ENCODE measurements at regions not wholly inside any gene's neighbourhood (a gene's known extent, or its start where the extent isn't known, plus 50 kb on each side); places are given as distances from the start of the nearest gene placed in this dataset.

DNA sequence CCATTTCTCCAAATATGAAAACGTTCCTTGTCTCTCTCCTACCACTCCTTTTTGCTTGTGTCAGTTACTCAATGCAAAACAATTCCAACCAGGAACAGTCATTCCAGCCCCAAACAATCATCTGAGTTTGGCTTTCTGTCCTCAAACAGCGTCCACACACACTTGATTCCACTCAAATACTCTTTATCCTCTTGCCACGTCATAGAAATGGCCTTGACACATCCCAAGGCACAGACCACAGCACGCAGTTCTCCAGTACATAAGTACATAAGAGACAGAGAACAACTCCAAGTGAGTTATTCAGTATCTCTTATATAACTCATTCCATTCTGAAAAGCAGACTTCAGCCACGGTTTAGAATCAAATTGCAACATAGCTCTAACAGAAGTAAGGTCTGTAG is 299.2 kb downstream of the RPS29 start:
- H3K9me3 ChIP-seq: no peaks in the 10 kb centered on the region
- no peaks in the 10 kb centered on the region for H3K36me3 ChIP-seq
- intact Hi-C loops (cut with DNase I; ENCODE audit: low total_unique reads): no loop called here
- no peak for TF ChIP-seq POLR2A (IDR thresholded peaks at IDR 0.05)
- TF ChIP-seq CTCF (IDR thresholded peaks at IDR 0.05): no peak
- no peak overlapping the region for H3K27ac ChIP-seq
- no peak for DNase-seq
- no peaks in the 10 kb centered on the region for H3K27me3 ChIP-seq
- H3K4me1 ChIP-seq: no peaks in the 10 kb centered on the region
- no peak overlapping the region for H3K4me3 ChIP-seq

GRCh38 chr14:49286257-49286983 is 299.8 kb downstream of the RPS29 start:
- no peak overlapping the region for H3K4me3 ChIP-seq
- H3K9me3 ChIP-seq: no peaks in the 10 kb centered on the region
- no peaks in the 10 kb centered on the region for H3K36me3 ChIP-seq
- no peak overlapping the region for H3K27ac ChIP-seq
- H3K4me1 ChIP-seq: no peaks in the 10 kb centered on the region
- TF ChIP-seq POLR2A (IDR thresholded peaks at IDR 0.05) (no peak), CTCF (IDR thresholded peaks at IDR 0.05) (no peak)
- intact Hi-C loops (cut with DNase I; ENCODE audit: low total_unique reads): no loop called here
- DNase-seq: no peak
- no peaks in the 10 kb centered on the region for H3K27me3 ChIP-seq

DNA sequence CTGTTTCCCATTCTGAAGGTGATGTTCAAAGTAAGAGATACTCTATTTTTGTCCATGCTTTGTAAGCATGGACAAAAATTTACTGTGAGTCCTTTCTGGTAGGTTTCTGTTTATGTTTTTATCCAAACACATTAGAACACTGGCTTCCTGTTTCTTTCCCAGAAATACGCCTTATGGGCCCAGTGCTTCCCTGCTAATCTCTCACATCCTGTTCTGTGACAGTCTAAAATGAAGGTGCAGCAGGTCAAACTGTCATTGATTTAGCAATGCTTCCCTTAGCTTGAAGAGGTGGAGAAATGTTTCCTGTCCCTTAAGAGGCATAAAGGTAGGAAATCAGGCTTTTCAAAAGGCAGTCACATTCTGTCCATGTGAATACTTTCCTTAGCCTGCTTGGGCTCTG is 305.6 kb downstream of the RPS29 start:
- no peak for TF ChIP-seq CTCF (IDR thresholded peaks at IDR 0.05)
- no peak for TF ChIP-seq POLR2A (IDR thresholded peaks at IDR 0.05)
- H3K36me3 ChIP-seq: no peaks in the 10 kb centered on the region
- no peak overlapping the region for H3K4me3 ChIP-seq
- intact Hi-C loops (cut with DNase I; ENCODE audit: low total_unique reads): no loop called here
- no peaks in the 10 kb centered on the region for H3K4me1 ChIP-seq
- no peak for DNase-seq
- H3K27me3 ChIP-seq: no peaks in the 10 kb centered on the region
- no peaks in the 10 kb centered on the region for H3K9me3 ChIP-seq
- H3K27ac ChIP-seq: no peak overlapping the region

- Histone ChIP-seq H3K9me3 (no peaks in the 10 kb centered on the region), H3K27me3 (no peaks in the 10 kb centered on the region), H3K4me3 (no peak overlapping the region), H3K27ac (no peak overlapping the region), H3K4me1 (no peaks in the 10 kb centered on the region), H3K36me3 (no peaks in the 10 kb centered on the region)
- DNase-seq: no peak
- TF ChIP-seq POLR2A (IDR thresholded peaks at IDR 0.05) (no peak), CTCF (IDR thresholded peaks at IDR 0.05) (no peak)
- intact Hi-C loops (cut with DNase I; ENCODE audit: low total_unique reads): no loop called here
Measured at GRCh38 chr14:49250517-49250916, 335.7 kb downstream of the RPS29 start.

- no peak for TF ChIP-seq POLR2A (IDR thresholded peaks at IDR 0.05)
- TF ChIP-seq CTCF (IDR thresholded peaks at IDR 0.05): no peak
- no peak for DNase-seq
- no peaks in the 10 kb centered on the region for H3K27me3 ChIP-seq
- no peaks in the 10 kb centered on the region for H3K9me3 ChIP-seq
- intact Hi-C loops (cut with DNase I; ENCODE audit: low total_unique reads): no loop called here
- no peak overlapping the region for H3K4me3 ChIP-seq
- H3K4me1 ChIP-seq: no peaks in the 10 kb centered on the region
- H3K36me3 ChIP-seq: no peaks in the 10 kb centered on the region
- no peak overlapping the region for H3K27ac ChIP-seq
Measured at GRCh38 chr14:49250109-49250508, 336.1 kb downstream of the RPS29 start.

Data from uterus (tissue), 3 donors.